K562 (cell line): ENCODE measurements at regions not wholly inside any gene's neighbourhood (a gene's known extent, or its start where the extent isn't known, plus 50 kb on each side); places are given as distances from the start of the nearest gene placed in this dataset.
A peak's percentile ranks its signal among the peaks of the same experiment; 100 is the strongest.

Experiments used
- ATAC-seq: fragments of 200-7000 bp; cut with Tn5 transposase; 3 replicates; pipeline ENCODE4 v1.9.1; 2020; ENCODE audit warnings: moderate library complexity
- BruUV-seq: library from RNA; stranded (reverse); fragments of 400-500 nt; replicated peaks from 2 replicates; lab custom pipeline; 2021; lab: Mats Ljungman, UMichigan
- CTCF ChIA-PET: fragments of 300-600 bp; formaldehyde crosslinking; extraction: SDS; loops from one replicate; lab custom pipeline; 2021; ENCODE audit warnings: low intra/inter-chr PET ratio; lab: Yijun Ruan, JAX
- POLR2A ChIA-PET: fragments of 300-600, 350-650 bp; sonication (Branson Sonifier 250); formaldehyde crosslinking; extraction: SDS; loops from one replicate; lab custom pipeline; 2021; ENCODE audit warnings: antibody characterized with exemption, inconsistent platforms; lab: Yijun Ruan, JAX
- DNase-seq, 4 experiments: peaks; one replicate each; pipeline versions ENCODE4 v3.0.0 to v3.0.0-alpha.2; 2011 to 2018; ENCODE audit warnings: low spot score in 3 of 4, mixed read lengths in 3 of 4; ENCODE audit errors: extremely low read depth in 1 of 4
- FAIRE-seq: peaks from 2 replicates; lab custom pipeline; 2011; peaks lifted over from hg19 to GRCh38; lab: Jason Lieb, UNC
- H2AFZ ChIP-seq: 2 replicates; pipeline ENCODE4 v1.6.0; 2011; ENCODE audit warnings: low read depth, low read length, control low read depth, inconsistent platforms
- H3K27ac ChIP-seq: fragments of 200-600 bp; 3 replicates; pipeline ENCODE4 v1.8.0; 2011; ENCODE audit warnings: low read depth, mild to moderate bottlenecking, control low read depth, inconsistent platforms, low read length, moderate library complexity, mixed read lengths; ENCODE audit errors: extremely low read depth
- H3K27me3 ChIP-seq, 2 experiments: fragments of 300-600 bp in 1 of 2; 2 replicates in 1 of 2; 3 replicates in 1 of 2; pipeline versions ENCODE4 v1.6.0 to v1.8.0; 2011; ENCODE audit warnings: inconsistent platforms in 2 of 2, low read length in 2 of 2, mild to moderate bottlenecking in 1 of 2, mixed read lengths in 1 of 2, moderate library complexity in 1 of 2; ENCODE audit not compliant: control insufficient read depth in 2 of 2, insufficient read depth in 2 of 2
- H3K36me3 ChIP-seq: fragments of 300-600 bp; 3 replicates; pipeline ENCODE4 v1.8.0; 2011; ENCODE audit warnings: mild to moderate bottlenecking, low read length, inconsistent platforms; ENCODE audit not compliant: control insufficient read depth, insufficient read depth
- H3K4me1 ChIP-seq, 2 experiments: fragments of 200-600 bp in 1 of 2; replicated peaks in 1 of 2; 2 replicates in 1 of 2; 3 replicates in 1 of 2; pipeline versions ENCODE4 v1.5.1 to v1.8.0; 2011; ENCODE audit warnings: inconsistent platforms in 2 of 2, low read length in 2 of 2, mild to moderate bottlenecking in 1 of 2, mixed read lengths in 1 of 2, moderate library complexity in 1 of 2; ENCODE audit not compliant: control insufficient read depth in 2 of 2, insufficient read depth in 2 of 2
- H3K4me2 ChIP-seq: 2 replicates; pipeline ENCODE4 v1.6.1; 2011; ENCODE audit warnings: low read length, control low read depth, inconsistent platforms, mixed read lengths; ENCODE audit not compliant: insufficient read depth
- H3K4me3 ChIP-seq: fragments of 200-600 bp; sonication (generic), shearing (Covaris generic); 2 replicates; pipeline ENCODE4 v1.5.1; 2016; ENCODE audit warnings: control low read depth, inconsistent platforms
- H3K79me2 ChIP-seq: fragments of 200-600 bp; 3 replicates; pipeline ENCODE4 v1.8.0; 2011; ENCODE audit warnings: low read length, inconsistent platforms; ENCODE audit not compliant: control insufficient read depth, insufficient read depth
- H3K9ac ChIP-seq, 2 experiments: 2 replicates each; pipeline versions ENCODE4 v1.6.0 to v1.6.1; 2011; ENCODE audit warnings: low read depth in 2 of 2, low read length in 2 of 2, control low read depth in 1 of 2, inconsistent platforms in 1 of 2, mild to moderate bottlenecking in 1 of 2, mixed read lengths in 1 of 2; ENCODE audit not compliant: insufficient read depth in 1 of 2
- H3K9me1 ChIP-seq: one replicate; pipeline ENCODE4 v1.6.0; 2011; ENCODE audit warnings: inconsistent platforms, mild to moderate bottlenecking, low read length, moderate library complexity; ENCODE audit not compliant: control insufficient read depth, insufficient read depth
- H3K9me3 ChIP-seq: replicated peaks from 2 replicates; pipeline ENCODE4 v1.5.1; 2011; ENCODE audit warnings: low read depth, low read length, inconsistent platforms; ENCODE audit not compliant: control insufficient read depth, insufficient read depth
- H4K20me1 ChIP-seq: replicated peaks from 2 replicates; pipeline ENCODE4 v1.6.1; 2011; ENCODE audit warnings: low read length, inconsistent platforms, mixed read lengths; ENCODE audit not compliant: control insufficient read depth, insufficient read depth
- EHMT2 ChIP-seq: fragments of 450-650 bp; IDR thresholded peaks from 2 replicates; pipeline ENCODE4 v1.6.1; 2018; ENCODE audit warnings: antibody characterized with exemption
- GATAD2B ChIP-seq: fragments of 450-650 bp; IDR thresholded peaks from 2 replicates; pipeline ENCODE4 v1.6.1; 2017; ENCODE audit warnings: mild to moderate bottlenecking, borderline replicate concordance
- GTF2F1 ChIP-seq: IDR thresholded peaks from 2 replicates; pipeline ENCODE4 v1.6.1; 2011; ENCODE audit warnings: low read depth, low read length, improper control_type of control experiment
- POLR2A ChIP-seq: fragments of 450-650 bp; conservative IDR thresholded peaks from 2 replicates; pipeline ENCODE4 v1.6.1; 2016
- RAD21 ChIP-seq, 2 experiments: fragments of 250-450 bp in 1 of 2; fragments of 450-650 bp in 1 of 2; sonication (Bioruptor Pico) in 1 of 2; formaldehyde crosslinking in 1 of 2; IDR thresholded peaks in 1 of 2; conservative IDR thresholded peaks in 1 of 2; 2 replicates each; pipeline versions ENCODE4 v1.4.0 to v1.8.0; 2020 to 2022; ENCODE audit warnings: mild to moderate bottlenecking in 2 of 2, moderate library complexity in 1 of 2
- ZNF318 ChIP-seq, 2 experiments: fragments of 450-650 bp; IDR thresholded peaks; 2 replicates each; pipeline ENCODE4 v1.6.1; 2016; ENCODE audit warnings: mild to moderate bottlenecking in 2 of 2, borderline replicate concordance in 1 of 2, low read depth in 1 of 2, moderate library complexity in 1 of 2
- WGBS: fragments of 100-300 bp; shearing (Covaris generic); methylation state at CpG from one replicate; pipeline ENCODE4 v1.1.6; 2016; ENCODE audit warnings: low coverage, mixed read lengths; ENCODE audit not compliant: insufficient coverage; ENCODE audit errors: missing lambda C conversion rate; 5-methylcytosine and 5-hydroxymethylcytosine counted together
- in situ Hi-C: fragments of 300-500 bp; cut with MboI; formaldehyde crosslinking; loops from 4 replicates; pipeline ENCODE4 v1.15.0; 2018; ENCODE audit warnings: inconsistent platforms, mixed read lengths
- intact Hi-C: fragments of 100-400 bp; cut with micrococcal nuclease; formaldehyde crosslinking; loops from 2 replicates; pipeline ENCODE4 v1.14.2; 2022

- ATAC-seq (no peak), FAIRE-seq (no peak), DNase-seq (no peak)
- CTCF ChIA-PET, result no interaction called here
- no TSS peak for BruUV-seq
- Histone ChIP-seq H3K9ac (no peak overlapping the region), H3K36me3 (no peaks in the 10 kb centered on the region), H4K20me1 (no peaks in the 10 kb centered on the region), H3K4me2 (no peak overlapping the region), H3K27me3 (no peaks in the 10 kb centered on the region), H3K27ac (no peak overlapping the region), H3K4me3 (no peak overlapping the region), H2AFZ (no peak overlapping the region), H3K9me1 (no peaks in the 10 kb centered on the region), H3K4me1 (no peaks in the 10 kb centered on the region), H3K9me3 (no peaks in the 10 kb centered on the region), H3K79me2 (no peaks in the 10 kb centered on the region)
- under 1% methylated on average over 9 of the region's 9 CpGs for WGBS
- POLR2A ChIA-PET, result interaction anchor here (1.0 kb wide), 1 partner anchor 55 kb away, joined by 3 read pairs; no protein-coding TSS in a partner anchor
- intact Hi-C loops, result loop anchor here (10.0 kb wide), 1 partner anchor 719 kb away; no protein-coding TSS in a partner anchor
- no peak for TF ChIP-seq GATAD2B
- TF ChIP-seq, all 486 proteins: peak for 0
- in situ Hi-C loops, result loop anchor here (10.0 kb wide), 1 partner anchor 249 kb away; no protein-coding TSS in a partner anchor
These were observed 125.5 kb downstream of the PALM2AKAP2 start for GRCh38 chr9:109905472-109905871.

- ChIA-PET POLR2A (interaction anchor here (0.6 kb wide), 1 partner anchor 1389 kb away, joined by 3 read pairs; no protein-coding TSS in a partner anchor), CTCF (no interaction called here)
- no peak overlapping the region for H3K4me2 ChIP-seq
- H3K79me2 ChIP-seq, result no peaks in the 10 kb centered on the region
- intact Hi-C loops, result loop anchor here (10.0 kb wide), 1 partner anchor 718 kb away; no protein-coding TSS in a partner anchor
- in situ Hi-C loops, result loop anchor here (10.0 kb wide), 1 partner anchor 248 kb away; no protein-coding TSS in a partner anchor
- no peaks in the 10 kb centered on the region for H4K20me1 ChIP-seq
- ATAC-seq (no peak), DNase-seq (no peak), FAIRE-seq (no peak)
- no peaks in the 10 kb centered on the region for H3K4me1 ChIP-seq
- H3K9ac ChIP-seq, result no peak overlapping the region
- H3K4me3 ChIP-seq, result no peak overlapping the region
- no peak overlapping the region for H2AFZ ChIP-seq
- TF ChIP-seq RAD21 (CRISPR knock-in tag; conservative IDR thresholded peaks at IDR 0.05 in 1 of 2, IDR thresholded peaks at IDR 0.05 in 1 of 2) (0 out of 4 replicates have a peak, but pooled peaks of 1 of the 2 experiments have one; percentile 9), POLR2A (no peak), GATAD2B (no peak), EHMT2 (no peak), ZNF318 (IDR thresholded peaks at IDR 0.05; ENCODE audit: borderline replicate concordance in 1 of 2, low read depth in 1 of 2) (no peak), GTF2F1 (no peak)
- 0% methylated on average over 2 of the region's 2 CpGs for WGBS
- no TSS peak for BruUV-seq
- no peaks in the 10 kb centered on the region for H3K27me3 ChIP-seq
- H3K9me1 ChIP-seq, result no peaks in the 10 kb centered on the region
- no peaks in the 10 kb centered on the region for H3K9me3 ChIP-seq
- H3K36me3 ChIP-seq, result no peaks in the 10 kb centered on the region
- no peak overlapping the region for H3K27ac ChIP-seq
These were observed 126.9 kb downstream of the PALM2AKAP2 start for GRCh38 chr9:109906766-109907382.
